ENCODE measurements at regions not wholly inside any gene's neighbourhood (a gene's known extent, or its start where the extent isn't known, plus 50 kb on each side); places are given as distances from the start of the nearest gene placed in this dataset.

DNA sequence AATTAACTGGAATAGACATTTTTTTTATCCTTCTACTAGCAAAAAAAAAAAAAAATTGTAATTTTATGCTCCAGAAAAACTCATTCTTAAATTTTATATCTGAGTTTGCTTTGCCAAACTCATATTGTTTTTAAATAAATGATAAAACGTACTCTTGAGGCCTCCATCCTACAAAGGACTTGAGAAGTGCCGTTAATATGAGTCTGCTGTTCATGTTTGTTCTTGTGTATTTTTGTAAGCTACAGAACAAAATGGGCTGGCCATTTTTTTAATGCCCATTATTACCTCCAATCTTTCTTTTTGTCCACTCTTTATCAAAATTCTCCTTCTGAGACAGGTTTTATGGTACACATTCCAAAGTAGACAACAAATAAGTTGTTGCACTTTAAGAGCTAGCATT lies 643.5 kb upstream of the SOX9 start:
- TF ChIP-seq, protein P1, sequence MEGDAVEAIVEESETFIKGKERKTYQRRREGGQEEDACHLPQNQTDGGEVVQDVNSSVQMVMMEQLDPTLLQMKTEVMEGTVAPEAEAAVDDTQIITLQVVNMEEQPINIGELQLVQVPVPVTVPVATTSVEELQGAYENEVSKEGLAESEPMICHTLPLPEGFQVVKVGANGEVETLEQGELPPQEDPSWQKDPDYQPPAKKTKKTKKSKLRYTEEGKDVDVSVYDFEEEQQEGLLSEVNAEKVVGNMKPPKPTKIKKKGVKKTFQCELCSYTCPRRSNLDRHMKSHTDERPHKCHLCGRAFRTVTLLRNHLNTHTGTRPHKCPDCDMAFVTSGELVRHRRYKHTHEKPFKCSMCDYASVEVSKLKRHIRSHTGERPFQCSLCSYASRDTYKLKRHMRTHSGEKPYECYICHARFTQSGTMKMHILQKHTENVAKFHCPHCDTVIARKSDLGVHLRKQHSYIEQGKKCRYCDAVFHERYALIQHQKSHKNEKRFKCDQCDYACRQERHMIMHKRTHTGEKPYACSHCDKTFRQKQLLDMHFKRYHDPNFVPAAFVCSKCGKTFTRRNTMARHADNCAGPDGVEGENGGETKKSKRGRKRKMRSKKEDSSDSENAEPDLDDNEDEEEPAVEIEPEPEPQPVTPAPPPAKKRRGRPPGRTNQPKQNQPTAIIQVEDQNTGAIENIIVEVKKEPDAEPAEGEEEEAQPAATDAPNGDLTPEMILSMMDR (optimal IDR thresholded peaks at IDR 0.05 in 1 of 3, IDR thresholded peaks at IDR 0.05 in 1 of 3, conservative IDR thresholded peaks at IDR 0.05 in 1 of 3; ENCODE audit: extremely low read depth in 1 of 3, insufficient read depth in 2 of 3, low read length in 3 of 3): no peak
- no peak for TF ChIP-seq EZH2 (IDR thresholded peaks at IDR 0.05; ENCODE audit: low read length)

Data from keratinocyte (primary cell).